ENCODE measurements at regions not wholly inside any gene's neighbourhood (a gene's known extent, or its start where the extent isn't known, plus 50 kb on each side); places are given as distances from the start of the nearest gene placed in this dataset.

DNA sequence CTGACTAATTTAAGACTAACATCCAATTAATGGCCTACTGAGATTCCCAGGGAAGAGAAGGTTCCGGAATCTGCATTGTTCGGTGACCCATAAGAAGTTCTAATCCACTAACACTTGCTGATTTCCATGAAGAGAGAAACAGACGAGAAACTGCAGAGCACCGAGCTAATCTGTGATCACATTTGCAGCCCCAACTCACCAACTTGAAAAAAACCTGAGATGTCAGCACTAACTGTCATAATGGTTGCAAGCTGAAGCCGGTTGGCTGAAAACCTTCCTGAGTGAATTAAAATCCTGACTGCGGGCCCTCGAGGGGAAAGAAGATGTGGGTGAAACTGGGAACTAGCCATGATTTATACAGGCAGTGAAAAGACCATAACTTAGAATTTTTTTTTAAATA lies 204.8 kb upstream of the IGF1R start:
- no peak for TF ChIP-seq POLR2AphosphoS5 (IDR thresholded peaks at IDR 0.05)
- TF ChIP-seq, protein P1, sequence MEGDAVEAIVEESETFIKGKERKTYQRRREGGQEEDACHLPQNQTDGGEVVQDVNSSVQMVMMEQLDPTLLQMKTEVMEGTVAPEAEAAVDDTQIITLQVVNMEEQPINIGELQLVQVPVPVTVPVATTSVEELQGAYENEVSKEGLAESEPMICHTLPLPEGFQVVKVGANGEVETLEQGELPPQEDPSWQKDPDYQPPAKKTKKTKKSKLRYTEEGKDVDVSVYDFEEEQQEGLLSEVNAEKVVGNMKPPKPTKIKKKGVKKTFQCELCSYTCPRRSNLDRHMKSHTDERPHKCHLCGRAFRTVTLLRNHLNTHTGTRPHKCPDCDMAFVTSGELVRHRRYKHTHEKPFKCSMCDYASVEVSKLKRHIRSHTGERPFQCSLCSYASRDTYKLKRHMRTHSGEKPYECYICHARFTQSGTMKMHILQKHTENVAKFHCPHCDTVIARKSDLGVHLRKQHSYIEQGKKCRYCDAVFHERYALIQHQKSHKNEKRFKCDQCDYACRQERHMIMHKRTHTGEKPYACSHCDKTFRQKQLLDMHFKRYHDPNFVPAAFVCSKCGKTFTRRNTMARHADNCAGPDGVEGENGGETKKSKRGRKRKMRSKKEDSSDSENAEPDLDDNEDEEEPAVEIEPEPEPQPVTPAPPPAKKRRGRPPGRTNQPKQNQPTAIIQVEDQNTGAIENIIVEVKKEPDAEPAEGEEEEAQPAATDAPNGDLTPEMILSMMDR (IDR thresholded peaks at IDR 0.05): no peak
- TF ChIP-seq POLR2A (IDR thresholded peaks at IDR 0.05): no peak

Data from sigmoid colon (tissue), 4 donors.